A549 (cell line): ENCODE measurements at regions not wholly inside any gene's neighbourhood (a gene's known extent, or its start where the extent isn't known, plus 50 kb on each side); places are given as distances from the start of the nearest gene placed in this dataset.

Experiments
- ATAC-seq, 2 experiments: fragments of 200-7000 bp in 1 of 2; fragments of >200 bp in 1 of 2; cut with Nextera tagmentation in 1 of 2; cut with Tn5 transposase in 1 of 2; 3 replicates each; pipeline versions ENCODE4 v1.8.0 to v1.9.1; 2018 to 2020; ENCODE audit warnings: mild to moderate bottlenecking in 1 of 2, moderate library complexity in 1 of 2
- CTCF ChIA-PET: fragments of 300-600 bp; sonication (Branson Sonifier 250); formaldehyde crosslinking; extraction: SDS; loops from one replicate; lab custom pipeline; 2021; ENCODE audit warnings: antibody characterized with exemption, inconsistent platforms; lab: Yijun Ruan, JAX
- POLR2A ChIA-PET: fragments of 350-600 bp; formaldehyde crosslinking; extraction: SDS; loops from one replicate; lab custom pipeline; 2021; ENCODE audit warnings: antibody characterized with exemption, inconsistent platforms; lab: Yijun Ruan, JAX
- DNase-seq, 2 experiments: peaks; one replicate each; pipeline versions ENCODE4 v3.0.0 to v3.0.0-alpha.2; 2011 to 2016; ENCODE audit warnings: low read depth in 1 of 2, low spot score in 1 of 2
- FAIRE-seq: peaks from 2 replicates; lab custom pipeline; 2011; peaks lifted over from hg19 to GRCh38; lab: Jason Lieb, UNC
- H3K27ac ChIP-seq, 2 experiments: fragments of >200 bp; sonication (Bioruptor Twin); formaldehyde crosslinking; 3 replicates each; pipeline ENCODE4 v1.5.1; 2016 to 2017
- H3K4me1 ChIP-seq: fragments of >200 bp; sonication (Bioruptor Twin); formaldehyde crosslinking; 3 replicates; pipeline ENCODE4 v1.6.1; 2016
- H3K4me2 ChIP-seq: fragments of >200 bp; sonication (Bioruptor Twin); formaldehyde crosslinking; 3 replicates; pipeline ENCODE4 v1.6.1; 2016
- H3K4me3 ChIP-seq: fragments of >200 bp; sonication (Bioruptor Twin); formaldehyde crosslinking; 3 replicates; pipeline ENCODE4 v1.5.1; 2016
- H3K9me3 ChIP-seq: fragments of >200 bp; sonication (Bioruptor Twin); formaldehyde crosslinking; 3 replicates; pipeline ENCODE4 v1.6.1; 2016
- EHF ChIP-seq: fragments of 250-450 bp; sonication (Bioruptor Pico); IDR thresholded peaks from 2 replicates; pipeline ENCODE4 v1.5.0; 2020; ENCODE audit warnings: mild to moderate bottlenecking
- ESRRA ChIP-seq: fragments of 150-350 bp; IDR thresholded peaks from 2 replicates; pipeline ENCODE4 v1.6.1; 2014; ENCODE audit warnings: mild to moderate bottlenecking, low read length, borderline replicate concordance
- FOSL2 ChIP-seq, 2 experiments: fragments of 450-650 bp in 1 of 2; fragments of >200 bp in 1 of 2; sonication (Bioruptor Twin) in 1 of 2; formaldehyde crosslinking; IDR thresholded peaks; 2 replicates each; pipeline versions ENCODE4 v1.5.0 to v1.6.1; 2016 to 2020; ENCODE audit warnings: mild to moderate bottlenecking in 1 of 2, moderate library complexity in 1 of 2
- FOXS1 ChIP-seq: fragments of 250-450 bp; sonication (Bioruptor Pico); IDR thresholded peaks from 2 replicates; pipeline ENCODE4 v1.5.0; 2020; ENCODE audit warnings: mild to moderate bottlenecking, moderate library complexity
- GATA3 ChIP-seq: IDR thresholded peaks from 2 replicates; pipeline ENCODE4 v1.6.1; 2012; ENCODE audit warnings: borderline replicate concordance
- JUN ChIP-seq, 2 experiments: fragments of >200 bp; sonication (Bioruptor Twin); formaldehyde crosslinking; IDR thresholded peaks; 2 replicates in 1 of 2; 3 replicates in 1 of 2; pipeline ENCODE4 v1.6.1; 2016 to 2017
- MAFK ChIP-seq: fragments of 450-650 bp; IDR thresholded peaks from 2 replicates; pipeline ENCODE4 v1.6.1; 2014; ENCODE audit not compliant: partially characterized antibody
- MAZ ChIP-seq: fragments of 150-350 bp; IDR thresholded peaks from 2 replicates; pipeline ENCODE4 v1.6.1; 2014; ENCODE audit warnings: antibody characterized with exemption, low read depth, low read length, borderline replicate concordance
- MYC ChIP-seq: IDR thresholded peaks from 2 replicates; pipeline ENCODE4 v1.6.1; 2012; ENCODE audit warnings: mild to moderate bottlenecking, inconsistent platforms, low read length, improper control_type of control experiment, borderline replicate concordance
- NFE2L2 ChIP-seq: fragments of 150-350 bp; conservative IDR thresholded peaks from 2 replicates; pipeline ENCODE4 v1.6.1; 2014; ENCODE audit warnings: low read length
- NR3C1 ChIP-seq: fragments of >200 bp; sonication (Bioruptor Twin); formaldehyde crosslinking; IDR thresholded peaks from 3 replicates; pipeline ENCODE4 v1.6.1; 2017
- RAD21 ChIP-seq, 2 experiments: fragments of >200 bp in 1 of 2; sonication (Bioruptor Twin) in 1 of 2; formaldehyde crosslinking in 1 of 2; IDR thresholded peaks in 1 of 2; conservative IDR thresholded peaks in 1 of 2; 2 replicates in 1 of 2; 3 replicates in 1 of 2; pipeline ENCODE4 v1.6.1; 2012 to 2018; ENCODE audit warnings: inconsistent platforms in 1 of 2
- RFX5 ChIP-seq: fragments of 450-650 bp; IDR thresholded peaks from 2 replicates; pipeline ENCODE4 v1.7.1; 2014; ENCODE audit warnings: antibody characterized with exemption, mild to moderate bottlenecking, moderate library complexity
- USF2 ChIP-seq: fragments of 450-650 bp; IDR thresholded peaks from 2 replicates; pipeline ENCODE4 v1.6.1; 2014; ENCODE audit warnings: antibody characterized with exemption
- ZC3H11A ChIP-seq: fragments of 450-650 bp; IDR thresholded peaks from 2 replicates; pipeline ENCODE4 v1.6.1; 2014; ENCODE audit warnings: antibody characterized with exemption, mild to moderate bottlenecking
- ZFP36 ChIP-seq: fragments of 450-650 bp; IDR thresholded peaks from 2 replicates; pipeline ENCODE4 v1.6.1; 2014; ENCODE audit warnings: borderline replicate concordance; ENCODE audit not compliant: partially characterized antibody
- ZNF302 ChIP-seq: fragments of 250-450 bp; sonication (Bioruptor Pico); IDR thresholded peaks from 2 replicates; pipeline ENCODE4 v1.9.0; 2021; ENCODE audit warnings: inconsistent platforms, mild to moderate bottlenecking, moderate library complexity
- ZSCAN20 ChIP-seq: fragments of 250-450 bp; sonication (Bioruptor Pico); IDR thresholded peaks from 2 replicates; pipeline ENCODE4 v1.8.0; 2022; ENCODE audit warnings: mild to moderate bottlenecking, moderate library complexity
- WGBS: methylation state at CpG from one replicate; pipeline ENCODE4 v1.1.6; 2017; ENCODE audit errors: missing lambda C conversion rate; 5-methylcytosine and 5-hydroxymethylcytosine counted together
- TF ChIP-seq, protein P1 (sequence below): IDR thresholded peaks from 2 replicates; pipeline ENCODE4 v1.6.1; 2012
- TF ChIP-seq, protein P2 (sequence below): fragments of 150-350 bp; IDR thresholded peaks from 2 replicates; pipeline ENCODE4 v1.6.1; 2014; ENCODE audit warnings: low read depth, mild to moderate bottlenecking, low read length
- TF ChIP-seq, protein P3 (sequence below): fragments of >200 bp; sonication (Bioruptor Twin); formaldehyde crosslinking; IDR thresholded peaks from 3 replicates; pipeline ENCODE4 v1.6.1; 2016
- TF ChIP-seq, protein P4 (sequence below): fragments of 250-450 bp; sonication (Bioruptor Pico); IDR thresholded peaks from 2 replicates; pipeline ENCODE4 v1.5.0; 2021; ENCODE audit warnings: mild to moderate bottlenecking, moderate library complexity, borderline replicate concordance

- POLR2A ChIA-PET, result no interaction called here
- no peak for FAIRE-seq
- no peaks in the 10 kb centered on the region for H3K9me3 ChIP-seq
Observed at GRCh38 chr7:47671358-47671757, 89.4 kb upstream of the TNS3 start.

DNA sequence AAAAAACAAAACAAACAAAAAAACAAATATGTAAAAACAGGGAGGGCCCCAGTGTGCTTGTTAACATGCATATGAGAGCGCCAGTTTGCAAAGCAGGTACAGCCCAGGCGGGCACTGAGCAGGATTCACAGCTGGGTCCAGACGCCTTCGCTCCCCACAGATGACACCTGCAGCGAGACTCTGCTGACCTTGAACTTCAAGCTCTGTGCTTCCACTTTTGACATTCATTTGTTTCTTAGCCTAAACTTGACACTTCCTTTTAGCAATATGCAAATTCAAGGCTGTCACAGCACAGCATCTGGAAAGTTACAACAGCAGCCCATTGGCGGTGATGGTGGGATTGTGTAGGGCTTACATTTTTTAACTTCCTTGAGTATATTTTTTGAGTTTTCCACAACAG is 88.8 kb upstream of the TNS3 start:
- H3K4me1 ChIP-seq, result peaks cover 35% of the 10 kb centered on the region
- TF ChIP-seq MAZ, result no peak
- no peak for TF ChIP-seq ZC3H11A
- TF ChIP-seq NR3C1, result no peak
- TF ChIP-seq ESRRA, result no peak
- TF ChIP-seq RAD21 (conservative IDR thresholded peaks at IDR 0.05 in 1 of 2, IDR thresholded peaks at IDR 0.05 in 1 of 2), result no peak
- no peak for TF ChIP-seq FOXS1
- TF ChIP-seq, protein P1, sequence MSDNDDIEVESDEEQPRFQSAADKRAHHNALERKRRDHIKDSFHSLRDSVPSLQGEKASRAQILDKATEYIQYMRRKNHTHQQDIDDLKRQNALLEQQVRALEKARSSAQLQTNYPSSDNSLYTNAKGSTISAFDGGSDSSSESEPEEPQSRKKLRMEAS, result no peak
- TF ChIP-seq, protein P2, sequence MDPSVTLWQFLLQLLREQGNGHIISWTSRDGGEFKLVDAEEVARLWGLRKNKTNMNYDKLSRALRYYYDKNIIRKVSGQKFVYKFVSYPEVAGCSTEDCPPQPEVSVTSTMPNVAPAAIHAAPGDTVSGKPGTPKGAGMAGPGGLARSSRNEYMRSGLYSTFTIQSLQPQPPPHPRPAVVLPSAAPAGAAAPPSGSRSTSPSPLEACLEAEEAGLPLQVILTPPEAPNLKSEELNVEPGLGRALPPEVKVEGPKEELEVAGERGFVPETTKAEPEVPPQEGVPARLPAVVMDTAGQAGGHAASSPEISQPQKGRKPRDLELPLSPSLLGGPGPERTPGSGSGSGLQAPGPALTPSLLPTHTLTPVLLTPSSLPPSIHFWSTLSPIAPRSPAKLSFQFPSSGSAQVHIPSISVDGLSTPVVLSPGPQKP, result no peak
- TF ChIP-seq FOSL2 (IDR thresholded peaks at IDR 0.05), result no peak
- TF ChIP-seq FOSL2 (CRISPR knock-in tag; IDR thresholded peaks at IDR 0.05), result no peak
- TF ChIP-seq EHF (CRISPR knock-in tag), result no peak
- TF ChIP-seq, protein P3, sequence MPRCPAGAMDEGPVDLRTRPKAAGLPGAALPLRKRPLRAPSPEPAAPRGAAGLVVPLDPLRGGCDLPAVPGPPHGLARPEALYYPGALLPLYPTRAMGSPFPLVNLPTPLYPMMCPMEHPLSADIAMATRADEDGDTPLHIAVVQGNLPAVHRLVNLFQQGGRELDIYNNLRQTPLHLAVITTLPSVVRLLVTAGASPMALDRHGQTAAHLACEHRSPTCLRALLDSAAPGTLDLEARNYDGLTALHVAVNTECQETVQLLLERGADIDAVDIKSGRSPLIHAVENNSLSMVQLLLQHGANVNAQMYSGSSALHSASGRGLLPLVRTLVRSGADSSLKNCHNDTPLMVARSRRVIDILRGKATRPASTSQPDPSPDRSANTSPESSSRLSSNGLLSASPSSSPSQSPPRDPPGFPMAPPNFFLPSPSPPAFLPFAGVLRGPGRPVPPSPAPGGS, result no peak
- no peak for TF ChIP-seq JUN (IDR thresholded peaks at IDR 0.05)
- TF ChIP-seq RFX5, result no peak
- TF ChIP-seq, protein P4, sequence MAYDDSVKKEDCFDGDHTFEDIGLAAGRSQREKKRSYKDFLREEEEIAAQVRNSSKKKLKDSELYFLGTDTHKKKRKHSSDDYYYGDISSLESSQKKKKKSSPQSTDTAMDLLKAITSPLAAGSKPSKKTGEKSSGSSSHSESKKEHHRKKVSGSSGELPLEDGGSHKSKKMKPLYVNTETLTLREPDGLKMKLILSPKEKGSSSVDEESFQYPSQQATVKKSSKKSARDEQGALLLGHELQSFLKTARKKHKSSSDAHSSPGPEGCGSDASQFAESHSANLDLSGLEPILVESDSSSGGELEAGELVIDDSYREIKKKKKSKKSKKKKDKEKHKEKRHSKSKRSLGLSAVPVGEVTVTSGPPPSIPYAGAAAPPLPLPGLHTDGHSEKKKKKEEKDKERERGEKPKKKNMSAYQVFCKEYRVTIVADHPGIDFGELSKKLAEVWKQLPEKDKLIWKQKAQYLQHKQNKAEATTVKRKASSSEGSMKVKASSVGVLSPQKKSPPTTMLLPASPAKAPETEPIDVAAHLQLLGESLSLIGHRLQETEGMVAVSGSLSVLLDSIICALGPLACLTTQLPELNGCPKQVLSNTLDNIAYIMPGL (CRISPR knock-in tag), result no peak
- TF ChIP-seq, all 56 proteins: peak for 0
- POLR2A ChIA-PET, result no interaction called here
- Histone ChIP-seq H3K4me3 (no peak overlapping the region), H3K9me3 (no peaks in the 10 kb centered on the region), H3K27ac (peak overlapping the region; percentile 61 to 86; a peak in 5 of 6 replicates), H3K4me2 (no peak overlapping the region)
- no peak for FAIRE-seq
- ATAC-seq, result no peak
- 80% methylated on average over 6 of the region's 6 CpGs for WGBS
- CTCF ChIA-PET, result interaction anchor here (0.6 to 0.9 kb wide), 3 partner anchors 18 to 187 kb away, joined by 3 read pairs; no protein-coding TSS in a partner anchor
- no peak for DNase-seq

More at GRCh38 chr7:47671358-47671757, 89.4 kb upstream of the TNS3 start:
- TF ChIP-seq GATA3 (no peak), ZFP36 (no peak)
- WGBS, result 87% methylated on average over 10 of the region's 13 CpGs
- H3K4me3 ChIP-seq, result no peak overlapping the region
- DNase-seq (no peak), ATAC-seq (no peak)
- no peak overlapping the region for H3K4me2 ChIP-seq
- H3K27ac ChIP-seq, result peak overlapping the region in 1 of 2 experiments; percentile 86; a peak in 4 of 6 replicates
- CTCF ChIA-PET, result interaction anchor here (0.9 to 1.1 kb wide), 3 partner anchors 62 to 188 kb away, joined by 3 read pairs; no protein-coding TSS in a partner anchor
- peaks cover 31% of the 10 kb centered on the region for H3K4me1 ChIP-seq

- Histone ChIP-seq H3K27ac (peak overlapping the region; percentile 61 to 86), H3K4me2 (peak overlapping the region; percentile 23), H3K9me3 (no peaks in the 10 kb centered on the region), H3K4me3 (no peak overlapping the region), H3K4me1 (peaks cover 39% of the 10 kb centered on the region)
- no peak for DNase-seq
- POLR2A ChIA-PET, result no interaction called here
- TF ChIP-seq ZSCAN20 (CRISPR knock-in tag), result no peak
- TF ChIP-seq MYC, result no peak
- no peak for TF ChIP-seq USF2
- TF ChIP-seq FOSL2 (IDR thresholded peaks at IDR 0.05), result no peak
- TF ChIP-seq FOSL2 (CRISPR knock-in tag; IDR thresholded peaks at IDR 0.05), result no peak
- TF ChIP-seq GATA3, result no peak
- TF ChIP-seq MAFK, result peak; percentile 93
- TF ChIP-seq MAZ, result no peak
- TF ChIP-seq NFE2L2, result 0 out of 2 replicates have a peak, but pooled peaks have one; percentile 12
- TF ChIP-seq ZNF302 (CRISPR knock-in tag), result no peak
- TF ChIP-seq, protein P1, result no peak
- ATAC-seq, result no peak
- 85% methylated on average over 7 of the region's 8 CpGs for WGBS
- CTCF ChIA-PET, result interaction anchor here (0.6 to 2.1 kb wide), 4 partner anchors 17 to 149 kb away, joined by 3 to 7 read pairs (median 3); no protein-coding TSS in a partner anchor
- FAIRE-seq, result no peak
Observed at GRCh38 chr7:47669901-47670384, 88.0 kb upstream of the TNS3 start.
